ENCODE measurements at regions not wholly inside any gene's neighbourhood (a gene's known extent, or its start where the extent isn't known, plus 50 kb on each side); places are given as distances from the start of the nearest gene placed in this dataset.

- TF ChIP-seq, protein P1, sequence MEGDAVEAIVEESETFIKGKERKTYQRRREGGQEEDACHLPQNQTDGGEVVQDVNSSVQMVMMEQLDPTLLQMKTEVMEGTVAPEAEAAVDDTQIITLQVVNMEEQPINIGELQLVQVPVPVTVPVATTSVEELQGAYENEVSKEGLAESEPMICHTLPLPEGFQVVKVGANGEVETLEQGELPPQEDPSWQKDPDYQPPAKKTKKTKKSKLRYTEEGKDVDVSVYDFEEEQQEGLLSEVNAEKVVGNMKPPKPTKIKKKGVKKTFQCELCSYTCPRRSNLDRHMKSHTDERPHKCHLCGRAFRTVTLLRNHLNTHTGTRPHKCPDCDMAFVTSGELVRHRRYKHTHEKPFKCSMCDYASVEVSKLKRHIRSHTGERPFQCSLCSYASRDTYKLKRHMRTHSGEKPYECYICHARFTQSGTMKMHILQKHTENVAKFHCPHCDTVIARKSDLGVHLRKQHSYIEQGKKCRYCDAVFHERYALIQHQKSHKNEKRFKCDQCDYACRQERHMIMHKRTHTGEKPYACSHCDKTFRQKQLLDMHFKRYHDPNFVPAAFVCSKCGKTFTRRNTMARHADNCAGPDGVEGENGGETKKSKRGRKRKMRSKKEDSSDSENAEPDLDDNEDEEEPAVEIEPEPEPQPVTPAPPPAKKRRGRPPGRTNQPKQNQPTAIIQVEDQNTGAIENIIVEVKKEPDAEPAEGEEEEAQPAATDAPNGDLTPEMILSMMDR (IDR thresholded peaks at IDR 0.05), result no peak
- TF ChIP-seq POLR2A (IDR thresholded peaks at IDR 0.05; ENCODE audit: low read length) (no peak), RFX5 (IDR thresholded peaks at IDR 0.05) (no peak), ESRRA (IDR thresholded peaks at IDR 0.05; ENCODE audit: borderline replicate concordance, low read length) (no peak), CHD2 (IDR thresholded peaks at IDR 0.05; ENCODE audit: low read length, partially characterized antibody) (no peak), TFCP2L1 (CRISPR knock-in tag; IDR thresholded peaks at IDR 0.05) (no peak), CBX2 (IDR thresholded peaks at IDR 0.05; ENCODE audit: borderline replicate concordance, low read depth) (no peak), REST (IDR thresholded peaks at IDR 0.05) (no peak)
- TF ChIP-seq, protein P2, sequence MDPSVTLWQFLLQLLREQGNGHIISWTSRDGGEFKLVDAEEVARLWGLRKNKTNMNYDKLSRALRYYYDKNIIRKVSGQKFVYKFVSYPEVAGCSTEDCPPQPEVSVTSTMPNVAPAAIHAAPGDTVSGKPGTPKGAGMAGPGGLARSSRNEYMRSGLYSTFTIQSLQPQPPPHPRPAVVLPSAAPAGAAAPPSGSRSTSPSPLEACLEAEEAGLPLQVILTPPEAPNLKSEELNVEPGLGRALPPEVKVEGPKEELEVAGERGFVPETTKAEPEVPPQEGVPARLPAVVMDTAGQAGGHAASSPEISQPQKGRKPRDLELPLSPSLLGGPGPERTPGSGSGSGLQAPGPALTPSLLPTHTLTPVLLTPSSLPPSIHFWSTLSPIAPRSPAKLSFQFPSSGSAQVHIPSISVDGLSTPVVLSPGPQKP (IDR thresholded peaks at IDR 0.05; ENCODE audit: low read depth, low read length), result no peak
- TF ChIP-seq, protein P3, sequence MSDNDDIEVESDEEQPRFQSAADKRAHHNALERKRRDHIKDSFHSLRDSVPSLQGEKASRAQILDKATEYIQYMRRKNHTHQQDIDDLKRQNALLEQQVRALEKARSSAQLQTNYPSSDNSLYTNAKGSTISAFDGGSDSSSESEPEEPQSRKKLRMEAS (IDR thresholded peaks at IDR 0.05), result no peak
Observed at GRCh38 chr18:55696811-55697210, 108.8 kb upstream of the TCF4 start.
